GM12892 (cell line): ENCODE measurements at regions not wholly inside any gene's neighbourhood (a gene's known extent, or its start where the extent isn't known, plus 50 kb on each side); places are given as distances from the start of the nearest gene placed in this dataset.

Experiments
- POLR2AphosphoS5 ChIP-seq: IDR thresholded peaks from 2 replicates; pipeline ENCODE4 v1.6.1; 2011; ENCODE audit warnings: low read depth, low read length, control low read depth
- TAF1 ChIP-seq: IDR thresholded peaks from 2 replicates; pipeline ENCODE4 v1.6.1; 2011; ENCODE audit warnings: low read depth, mild to moderate bottlenecking, control low read depth, low read length, borderline replicate concordance

GRCh38 chr2:21379140-21379539, 255.4 kb downstream of the TDRD15 start:
- TF ChIP-seq TAF1, result no peak
- TF ChIP-seq POLR2AphosphoS5, result no peak
